HG02610 (cell line): ENCODE measurements at regions not wholly inside any gene's neighbourhood (a gene's known extent, or its start where the extent isn't known, plus 50 kb on each side); places are given as distances from the start of the nearest gene placed in this dataset.

Source experiments
- ATAC-seq: cut with Tn5 transposase; IDR thresholded peaks from one replicate; pipeline ENCODE4 v1.9.1; 2021; ENCODE audit warnings: mild to moderate bottlenecking, moderate library complexity; ENCODE audit not compliant: unreplicated experiment

GRCh38 chr10:52642208-52642607 is 130.4 kb downstream of the MBL2 start:
- no peak for ATAC-seq

GRCh38 chr10:52644373-52645186 is 128.0 kb downstream of the MBL2 start:
- ATAC-seq = peak; percentile 81

- ATAC-seq = no peak
These were observed 127.3 kb downstream of the MBL2 start for GRCh38 chr10:52645187-52645758.

- ATAC-seq = no peak
These were observed 123.1 kb downstream of the MBL2 start for GRCh38 chr10:52649511-52649910.

- no peak for ATAC-seq
These were observed 121.7 kb downstream of the MBL2 start for GRCh38 chr10:52650873-52651272.

- ATAC-seq = no peak
These were observed 121.3 kb downstream of the MBL2 start for GRCh38 chr10:52651293-52651692.

GRCh38 chr10:52652431-52653262 is 119.9 kb downstream of the MBL2 start:
- no peak for ATAC-seq

GRCh38 chr10:52653263-52653909 is 119.2 kb downstream of the MBL2 start:
- no peak for ATAC-seq

- ATAC-seq = no peak
These were observed 118.4 kb downstream of the MBL2 start for GRCh38 chr10:52654201-52654600.

- ATAC-seq = no peak
These were observed 114.5 kb downstream of the MBL2 start for GRCh38 chr10:52658112-52658511.

GRCh38 chr10:52659085-52659484 is 113.5 kb downstream of the MBL2 start:
- no peak for ATAC-seq

- no peak for ATAC-seq
These were observed 110.3 kb downstream of the MBL2 start for GRCh38 chr10:52662256-52662655.

- no peak for ATAC-seq
These were observed 109.4 kb downstream of the MBL2 start for GRCh38 chr10:52663161-52663560.

GRCh38 chr10:52664629-52665028 is 108.0 kb downstream of the MBL2 start:
- no peak for ATAC-seq

GRCh38 chr10:52665821-52666220 is 106.8 kb downstream of the MBL2 start:
- ATAC-seq = no peak

- ATAC-seq = no peak
These were observed 105.7 kb downstream of the MBL2 start for GRCh38 chr10:52666931-52667330.

GRCh38 chr10:52668024-52668423 is 104.6 kb downstream of the MBL2 start:
- no peak for ATAC-seq

GRCh38 chr10:52672880-52673279 is 99.7 kb downstream of the MBL2 start:
- ATAC-seq = no peak

GRCh38 chr10:52673468-52673867 is 99.1 kb downstream of the MBL2 start:
- ATAC-seq = no peak

- ATAC-seq = no peak
These were observed 98.1 kb downstream of the MBL2 start for GRCh38 chr10:52674474-52674873.

- ATAC-seq = no peak
These were observed 95.5 kb downstream of the MBL2 start for GRCh38 chr10:52677086-52677485.
